A549 (cell line): ENCODE measurements at regions not wholly inside any gene's neighbourhood (a gene's known extent, or its start where the extent isn't known, plus 50 kb on each side); places are given as distances from the start of the nearest gene placed in this dataset.

ENCODE experiments used
- BHLHE40 ChIP-seq: IDR thresholded peaks from 2 replicates; pipeline ENCODE4 v1.6.1; 2012; ENCODE audit warnings: low read depth, low read length, inconsistent platforms
- E2F6 ChIP-seq: IDR thresholded peaks from 2 replicates; pipeline ENCODE4 v1.6.1; 2012; ENCODE audit warnings: low read depth, borderline replicate concordance
- EHMT2 ChIP-seq: fragments of 200-600 bp; sonication (generic); IDR thresholded peaks from 2 replicates; pipeline ENCODE4 v1.6.1; 2016; ENCODE audit warnings: antibody characterized with exemption, low read depth, mild to moderate bottlenecking, moderate library complexity
- ELK1 ChIP-seq: fragments of 150-350 bp; IDR thresholded peaks from 2 replicates; pipeline ENCODE4 v1.6.1; 2014; ENCODE audit warnings: low read depth, mild to moderate bottlenecking, low read length
- HOXA7 ChIP-seq: fragments of 250-450 bp; sonication (Bioruptor Pico); IDR thresholded peaks from 2 replicates; pipeline ENCODE4 v1.5.0; 2020; ENCODE audit warnings: mild to moderate bottlenecking, moderate library complexity
- POLR2A ChIP-seq: IDR thresholded peaks from 2 replicates; pipeline ENCODE4 v1.6.1; 2012; ENCODE audit warnings: mild to moderate bottlenecking, low read length
- RNF2 ChIP-seq: fragments of 200-600 bp; sonication (generic); IDR thresholded peaks from 2 replicates; pipeline ENCODE4 v1.6.1; 2016; ENCODE audit warnings: low read depth, mild to moderate bottlenecking, antibody characterized with exemption, moderate library complexity, borderline replicate concordance
- ZFP36 ChIP-seq: fragments of 450-650 bp; IDR thresholded peaks from 2 replicates; pipeline ENCODE4 v1.6.1; 2014; ENCODE audit warnings: borderline replicate concordance; ENCODE audit not compliant: partially characterized antibody
- TF ChIP-seq, protein P1 (sequence below): fragments of >200 bp; sonication (Bioruptor Twin); formaldehyde crosslinking; IDR thresholded peaks from 3 replicates; pipeline ENCODE4 v1.5.1; 2016
- TF ChIP-seq, protein P2 (sequence below): fragments of 450-650 bp; IDR thresholded peaks from 2 replicates; pipeline ENCODE4 v1.6.1; 2014; ENCODE audit warnings: antibody characterized with exemption

GRCh38 chrX:112521676-112522075 is 158.1 kb downstream of the LHFPL1 start:
- TF ChIP-seq E2F6 = no peak
- TF ChIP-seq ELK1 = no peak
- TF ChIP-seq POLR2A = no peak
- no peak for TF ChIP-seq EHMT2
- no peak for TF ChIP-seq BHLHE40
- TF ChIP-seq, protein P1, sequence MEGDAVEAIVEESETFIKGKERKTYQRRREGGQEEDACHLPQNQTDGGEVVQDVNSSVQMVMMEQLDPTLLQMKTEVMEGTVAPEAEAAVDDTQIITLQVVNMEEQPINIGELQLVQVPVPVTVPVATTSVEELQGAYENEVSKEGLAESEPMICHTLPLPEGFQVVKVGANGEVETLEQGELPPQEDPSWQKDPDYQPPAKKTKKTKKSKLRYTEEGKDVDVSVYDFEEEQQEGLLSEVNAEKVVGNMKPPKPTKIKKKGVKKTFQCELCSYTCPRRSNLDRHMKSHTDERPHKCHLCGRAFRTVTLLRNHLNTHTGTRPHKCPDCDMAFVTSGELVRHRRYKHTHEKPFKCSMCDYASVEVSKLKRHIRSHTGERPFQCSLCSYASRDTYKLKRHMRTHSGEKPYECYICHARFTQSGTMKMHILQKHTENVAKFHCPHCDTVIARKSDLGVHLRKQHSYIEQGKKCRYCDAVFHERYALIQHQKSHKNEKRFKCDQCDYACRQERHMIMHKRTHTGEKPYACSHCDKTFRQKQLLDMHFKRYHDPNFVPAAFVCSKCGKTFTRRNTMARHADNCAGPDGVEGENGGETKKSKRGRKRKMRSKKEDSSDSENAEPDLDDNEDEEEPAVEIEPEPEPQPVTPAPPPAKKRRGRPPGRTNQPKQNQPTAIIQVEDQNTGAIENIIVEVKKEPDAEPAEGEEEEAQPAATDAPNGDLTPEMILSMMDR = no peak
- no peak for TF ChIP-seq ZFP36
- TF ChIP-seq HOXA7 (CRISPR knock-in tag) = no peak
- TF ChIP-seq, protein P2, sequence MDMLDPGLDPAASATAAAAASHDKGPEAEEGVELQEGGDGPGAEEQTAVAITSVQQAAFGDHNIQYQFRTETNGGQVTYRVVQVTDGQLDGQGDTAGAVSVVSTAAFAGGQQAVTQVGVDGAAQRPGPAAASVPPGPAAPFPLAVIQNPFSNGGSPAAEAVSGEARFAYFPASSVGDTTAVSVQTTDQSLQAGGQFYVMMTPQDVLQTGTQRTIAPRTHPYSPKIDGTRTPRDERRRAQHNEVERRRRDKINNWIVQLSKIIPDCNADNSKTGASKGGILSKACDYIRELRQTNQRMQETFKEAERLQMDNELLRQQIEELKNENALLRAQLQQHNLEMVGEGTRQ = no peak
- no peak for TF ChIP-seq RNF2
